Lower lobe of right lung (tissue), 2 donors: ENCODE measurements at regions not wholly inside any gene's neighbourhood (a gene's known extent, or its start where the extent isn't known, plus 50 kb on each side); places are given as distances from the start of the nearest gene placed in this dataset.
"Not testable (repeated sequence)": the region's sequence is repeated elsewhere in the genome, so short reads cannot be mapped to it uniquely, and the experiment has no call there.

Source experiments
- ATAC-seq, 2 donors: fragments of 200-7000 bp; cut with Tn5 transposase; one replicate each; pipeline ENCODE4 v1.9.1; 2020 to 2022; ENCODE audit warnings: mild to moderate bottlenecking in 2 of 2, moderate library complexity in 2 of 2
- DNase-seq: peaks from one replicate; pipeline ENCODE4 v3.0.0-alpha.2; 2020
- H3K27ac ChIP-seq: fragments of 200-600 bp; one replicate; pipeline ENCODE4 v1.8.0; 2022
- H3K27me3 ChIP-seq: fragments of 200-600 bp; one replicate; pipeline ENCODE4 v1.8.0; 2022; ENCODE audit warnings: low read depth
- H3K36me3 ChIP-seq: fragments of 200-600 bp; one replicate; pipeline ENCODE4 v1.8.0; 2022; ENCODE audit warnings: mild to moderate bottlenecking
- H3K4me1 ChIP-seq: fragments of 200-600 bp; one replicate; pipeline ENCODE4 v1.8.0; 2022
- H3K4me3 ChIP-seq: fragments of 200-600 bp; one replicate; pipeline ENCODE4 v1.8.0; 2022; ENCODE audit warnings: mild to moderate bottlenecking
- H3K9me3 ChIP-seq: fragments of 200-600 bp; one replicate; pipeline ENCODE4 v1.8.0; 2022
- CTCF ChIP-seq: fragments of 200-600 bp; IDR thresholded peaks from one replicate; pipeline ENCODE4 v1.8.0; 2022; ENCODE audit warnings: antibody characterized with exemption, mild to moderate bottlenecking
- intact Hi-C: fragments of 100-400 bp; cut with DNase I; formaldehyde crosslinking; loops from one replicate; pipeline ENCODE4 v1.11.0; 2022
- donor health status: DM: no; HTN: yes; CAD: no; lungs with severe emphysema.

GRCh38 chr5:89307972-89308371 is 425.0 kb upstream of the MEF2C start:
- Histone ChIP-seq H3K27me3 (no peaks in the 10 kb centered on the region), H3K4me3 (no peak overlapping the region), H3K27ac (no peak overlapping the region), H3K9me3 (no peaks in the 10 kb centered on the region), H3K4me1 (no peaks in the 10 kb centered on the region), H3K36me3 (no peaks in the 10 kb centered on the region)
- ATAC-seq (no peak), DNase-seq (no peak)
- intact Hi-C loops: no loop called here
- TF ChIP-seq CTCF: no peak

DNA sequence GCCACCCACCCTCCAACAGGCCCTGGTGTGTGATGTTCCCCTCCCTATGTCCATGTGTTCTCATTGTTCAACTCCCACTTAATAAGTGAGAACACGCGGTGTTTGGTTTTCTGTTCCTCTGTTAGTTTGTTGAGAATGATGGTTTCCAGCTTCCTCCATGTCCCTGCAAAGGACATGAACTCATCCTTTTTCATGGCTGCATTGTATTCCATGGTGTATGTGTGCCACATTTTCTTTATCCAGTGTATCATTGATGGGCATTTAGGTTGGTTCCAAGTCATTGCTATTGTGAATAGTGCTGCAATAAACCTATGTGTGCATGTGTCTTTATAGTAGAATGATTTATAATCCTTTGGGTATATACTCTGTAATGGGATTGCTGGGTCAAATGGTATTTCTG is 424.2 kb upstream of the MEF2C start:
- H3K27me3 ChIP-seq, ATAC-seq, intact Hi-C loops, DNase-seq, H3K9me3 ChIP-seq, H3K4me3 ChIP-seq, H3K36me3 ChIP-seq, H3K4me1 ChIP-seq, H3K27ac ChIP-seq: not testable (repeated sequence)

DNA sequence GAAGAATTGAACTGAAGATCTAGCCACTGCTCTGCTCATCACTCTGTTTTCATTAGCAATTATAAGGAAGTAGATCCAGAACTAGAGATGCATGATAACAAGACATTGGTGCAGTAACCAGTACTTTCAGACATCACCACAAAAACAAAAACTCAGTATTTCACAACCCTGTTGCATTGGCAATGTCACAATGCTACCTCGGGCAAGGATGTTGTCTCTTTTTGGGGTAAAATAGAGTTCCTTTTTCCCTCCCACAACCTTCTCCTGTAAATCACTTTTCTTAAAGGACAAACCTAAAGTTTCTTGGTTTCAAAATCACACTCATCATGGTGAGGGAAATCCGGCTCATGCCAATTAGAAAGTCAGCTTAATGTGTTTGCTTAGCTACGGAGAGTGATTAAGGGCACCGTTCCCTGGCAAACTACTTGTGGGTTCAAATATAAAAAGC is 420.1 kb upstream of the MEF2C start:
- TF ChIP-seq CTCF: no peak
- DNase-seq (no peak), ATAC-seq (peak; percentile 44 to 70)
- Histone ChIP-seq H3K4me1 (no peaks in the 10 kb centered on the region), H3K4me3 (no peak overlapping the region), H3K27ac (no peak overlapping the region), H3K9me3 (no peaks in the 10 kb centered on the region), H3K36me3 (no peaks in the 10 kb centered on the region), H3K27me3 (no peaks in the 10 kb centered on the region)
- intact Hi-C loops: no loop called here

DNA sequence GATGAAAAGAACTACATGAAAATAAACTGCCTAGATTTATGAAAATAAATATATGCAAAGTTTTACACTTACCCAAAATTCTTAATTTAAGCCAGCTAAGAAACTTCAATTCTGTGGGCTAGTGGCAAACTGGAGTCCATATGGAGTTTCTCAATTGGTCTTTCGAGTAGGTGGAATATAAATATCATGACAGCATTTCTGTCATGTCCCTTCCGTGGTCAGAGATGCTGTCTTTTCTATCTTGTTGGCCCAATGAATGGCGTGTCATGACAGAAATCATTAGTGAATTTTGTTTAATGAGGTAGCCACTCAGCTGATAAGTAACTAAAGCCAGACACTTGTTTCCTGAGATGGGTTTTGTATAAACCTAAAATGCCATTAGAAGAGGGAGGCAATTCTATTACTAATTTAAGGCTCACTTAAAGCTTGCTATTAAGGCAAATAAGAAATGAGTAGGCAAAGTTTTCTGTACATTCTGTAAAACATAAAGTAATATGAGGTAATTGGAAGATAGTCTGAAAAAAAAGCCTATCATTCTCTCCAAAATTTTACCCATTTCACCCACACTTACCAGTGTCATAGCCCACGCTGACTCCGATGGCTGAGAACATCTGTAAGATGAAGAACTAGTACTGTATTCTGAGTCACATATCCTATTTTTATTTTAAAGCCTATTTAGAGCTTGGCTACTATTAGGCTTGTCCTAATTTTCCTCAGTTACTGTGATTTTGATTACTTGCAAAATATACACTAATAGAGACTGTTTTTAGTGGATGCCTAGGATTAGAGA is 419.3 kb upstream of the MEF2C start:
- Histone ChIP-seq H3K27me3 (no peaks in the 10 kb centered on the region), H3K36me3 (no peaks in the 10 kb centered on the region), H3K4me1 (no peaks in the 10 kb centered on the region), H3K4me3 (no peak overlapping the region), H3K27ac (no peak overlapping the region), H3K9me3 (no peaks in the 10 kb centered on the region)
- intact Hi-C loops: no loop called here
- no peak for DNase-seq
- no peak for ATAC-seq
- no peak for TF ChIP-seq CTCF

DNA sequence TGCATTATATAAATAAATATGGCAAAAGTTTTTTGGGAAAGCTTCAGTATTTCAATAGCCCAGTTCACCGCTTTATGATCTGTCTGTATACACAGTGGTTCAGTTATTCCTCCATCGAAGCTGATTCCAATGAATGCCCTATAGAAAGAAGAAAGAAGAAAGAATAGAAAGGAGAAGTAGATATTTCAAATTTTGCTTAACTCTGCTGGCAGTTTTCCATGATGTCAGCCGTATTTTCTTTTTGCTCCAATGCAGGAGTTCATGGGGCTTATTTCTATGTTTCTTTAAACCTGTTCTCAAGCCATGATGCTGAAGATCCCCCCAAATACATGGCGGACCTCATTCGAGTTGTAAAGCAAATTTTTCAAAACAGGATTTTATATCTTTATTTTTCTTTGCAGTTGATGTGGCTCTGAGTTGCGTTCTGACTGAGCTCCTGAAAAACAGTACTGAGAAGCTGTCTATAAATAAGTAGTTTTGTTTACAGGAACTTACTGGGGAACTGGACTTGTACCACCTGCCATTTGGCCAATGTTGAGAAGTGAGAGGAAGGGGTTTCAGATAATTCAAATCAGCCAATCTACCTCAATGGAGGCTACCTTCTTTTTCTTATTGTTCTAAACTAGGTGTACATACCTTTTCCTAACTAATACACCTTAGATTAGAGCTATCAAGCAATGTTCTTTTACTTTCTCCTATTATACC is 418.5 kb upstream of the MEF2C start:
- Histone ChIP-seq H3K4me1 (no peaks in the 10 kb centered on the region), H3K4me3 (no peak overlapping the region), H3K27me3 (no peaks in the 10 kb centered on the region), H3K9me3 (no peaks in the 10 kb centered on the region), H3K36me3 (no peaks in the 10 kb centered on the region), H3K27ac (no peak overlapping the region)
- intact Hi-C loops: no loop called here
- ATAC-seq (no peak), DNase-seq (no peak)
- no peak for TF ChIP-seq CTCF

- Histone ChIP-seq H3K9me3 (no peaks in the 10 kb centered on the region), H3K4me3 (no peak overlapping the region), H3K27ac (no peak overlapping the region), H3K4me1 (no peaks in the 10 kb centered on the region), H3K36me3 (no peaks in the 10 kb centered on the region), H3K27me3 (no peaks in the 10 kb centered on the region)
- ATAC-seq (no peak), DNase-seq (no peak)
- intact Hi-C loops: no loop called here
- no peak for TF ChIP-seq CTCF
Measured at GRCh38 chr5:89300426-89300970, 417.5 kb upstream of the MEF2C start.
